ENCODE measurements at regions not wholly inside any gene's neighbourhood (a gene's known extent, or its start where the extent isn't known, plus 50 kb on each side); places are given as distances from the start of the nearest gene placed in this dataset.

GRCh38 chr2:22329211-22330154, 1055.5 kb upstream of the KLHL29 start:
- FAIRE-seq (no peak), DNase-seq (no peak), ATAC-seq (no peak)
- Histone ChIP-seq H3K4me3 (no peak overlapping the region), H3K27ac (no peak overlapping the region), H3K36me3 (no peaks in the 10 kb centered on the region), H3K27me3 (no peaks in the 10 kb centered on the region), H3K9me3 (no peaks in the 10 kb centered on the region), H3K4me1 (no peaks in the 10 kb centered on the region)
- TF ChIP-seq CTCF (IDR thresholded peaks at IDR 0.05), result no peak
- intact Hi-C loops (cut with DNase I), result no loop called here
- 66 to 76% methylated on average over 10 of the region's 10 CpGs for WGBS, 2 donors

- Histone ChIP-seq H3K27me3 (no peaks in the 10 kb centered on the region), H3K4me1 (no peaks in the 10 kb centered on the region), H3K36me3 (no peaks in the 10 kb centered on the region), H3K4me3 (no peak overlapping the region), H3K27ac (no peak overlapping the region), H3K9me3 (no peaks in the 10 kb centered on the region)
- no peak for ATAC-seq
- intact Hi-C loops (cut with DNase I), result no loop called here
- TF ChIP-seq CTCF (IDR thresholded peaks at IDR 0.05), result no peak
- 65 to 86% methylated on average over 2 of the region's 2 CpGs for WGBS, 2 donors
- DNase-seq, result no peak
- FAIRE-seq, result no peak
Measured at GRCh38 chr2:22336414-22336813, 1048.6 kb upstream of the KLHL29 start.

GRCh38 chr2:22340716-22341115, 1044.3 kb upstream of the KLHL29 start:
- WGBS, 2 donors, result 71 to 89% methylated on average over 2 of the region's 2 CpGs
- intact Hi-C loops (cut with DNase I), result no loop called here
- no peak for FAIRE-seq
- TF ChIP-seq CTCF (IDR thresholded peaks at IDR 0.05), result no peak
- no peak for ATAC-seq
- Histone ChIP-seq H3K27ac (no peak overlapping the region), H3K4me1 (no peaks in the 10 kb centered on the region), H3K4me3 (no peak overlapping the region), H3K36me3 (no peaks in the 10 kb centered on the region), H3K9me3 (no peaks in the 10 kb centered on the region), H3K27me3 (no peaks in the 10 kb centered on the region)
- DNase-seq, result no peak

- Histone ChIP-seq H3K9me3 (no peaks in the 10 kb centered on the region), H3K27ac (no peak overlapping the region), H3K4me3 (no peak overlapping the region), H3K36me3 (no peaks in the 10 kb centered on the region), H3K4me1 (no peaks in the 10 kb centered on the region), H3K27me3 (no peaks in the 10 kb centered on the region)
- 45 to 79% methylated on average over 2 of the region's 2 CpGs for WGBS, 2 donors
- no peak for ATAC-seq
- no peak for FAIRE-seq
- DNase-seq, result no peak
- intact Hi-C loops (cut with DNase I), result no loop called here
- no peak for TF ChIP-seq CTCF (IDR thresholded peaks at IDR 0.05)
Measured at GRCh38 chr2:22347306-22347705, 1037.7 kb upstream of the KLHL29 start.

GRCh38 chr2:22350621-22351020, 1034.4 kb upstream of the KLHL29 start:
- no peak for DNase-seq
- no peaks in the 10 kb centered on the region for H3K9me3 ChIP-seq
- WGBS, 2 donors, result 77 to 83% methylated on average over 7 of the region's 7 CpGs

More at GRCh38 chr2:22350621-22351020, 1034.4 kb upstream of the KLHL29 start:
- TF ChIP-seq CTCF (IDR thresholded peaks at IDR 0.05), result no peak
- Histone ChIP-seq H3K27ac (no peak overlapping the region), H3K27me3 (no peaks in the 10 kb centered on the region), H3K4me1 (no peaks in the 10 kb centered on the region), H3K4me3 (no peak overlapping the region), H3K36me3 (no peaks in the 10 kb centered on the region)
- no peak for ATAC-seq
- intact Hi-C loops (cut with DNase I), result loop anchor here in 1 of 3 donors (10.0 kb wide), 1 partner anchor 1004 kb away; no protein-coding TSS in a partner anchor
- FAIRE-seq, result no peak

All from pancreas (tissue), 10 donors.